GM19023 (cell line): ENCODE measurements at regions not wholly inside any gene's neighbourhood (a gene's known extent, or its start where the extent isn't known, plus 50 kb on each side); places are given as distances from the start of the nearest gene placed in this dataset.
A peak's percentile ranks its signal among the peaks of the same experiment; 100 is the strongest.

Source experiments
- ATAC-seq: cut with Tn5 transposase; IDR thresholded peaks from one replicate; pipeline ENCODE4 v1.9.1; 2021; ENCODE audit warnings: mild to moderate bottlenecking, moderate library complexity; ENCODE audit not compliant: unreplicated experiment

GRCh38 chr3:40593351-40593750, 68.6 kb downstream of the ZNF621 start:
- no peak for ATAC-seq

- no peak for ATAC-seq
These were observed 72.7 kb downstream of the ZNF621 start for GRCh38 chr3:40597441-40597840.

- no peak for ATAC-seq
These were observed 73.6 kb downstream of the ZNF621 start for GRCh38 chr3:40598338-40598737.

GRCh38 chr3:40598962-40599361, 74.2 kb downstream of the ZNF621 start:
- no peak for ATAC-seq

- ATAC-seq: no peak
These were observed 78.1 kb downstream of the ZNF621 start for GRCh38 chr3:40602778-40603385.

DNA sequence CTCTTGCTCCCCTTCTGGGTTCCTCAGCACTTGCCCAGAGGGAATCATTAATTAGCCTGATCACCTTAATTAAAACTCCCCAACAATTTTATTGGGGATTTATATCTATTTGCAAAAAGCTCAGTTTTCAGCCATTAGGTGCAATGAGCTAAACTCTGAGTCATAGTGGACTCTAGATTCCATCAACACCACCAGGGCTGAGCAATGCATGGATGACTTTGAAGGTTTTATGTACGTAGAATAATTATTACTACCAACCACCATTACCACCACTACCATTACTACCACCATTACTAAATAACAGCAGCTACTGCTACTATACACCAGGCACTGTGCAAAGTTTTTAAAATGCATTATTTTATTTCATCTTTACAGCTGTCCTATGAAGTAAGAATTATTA, 81.2 kb downstream of the ZNF621 start:
- ATAC-seq: no peak

GRCh38 chr3:40608091-40608490, 83.3 kb downstream of the ZNF621 start:
- ATAC-seq: no peak

GRCh38 chr3:40613306-40613705, 88.5 kb downstream of the ZNF621 start:
- ATAC-seq: no peak

- ATAC-seq: no peak
These were observed 90.6 kb downstream of the ZNF621 start for GRCh38 chr3:40615110-40615915.

DNA sequence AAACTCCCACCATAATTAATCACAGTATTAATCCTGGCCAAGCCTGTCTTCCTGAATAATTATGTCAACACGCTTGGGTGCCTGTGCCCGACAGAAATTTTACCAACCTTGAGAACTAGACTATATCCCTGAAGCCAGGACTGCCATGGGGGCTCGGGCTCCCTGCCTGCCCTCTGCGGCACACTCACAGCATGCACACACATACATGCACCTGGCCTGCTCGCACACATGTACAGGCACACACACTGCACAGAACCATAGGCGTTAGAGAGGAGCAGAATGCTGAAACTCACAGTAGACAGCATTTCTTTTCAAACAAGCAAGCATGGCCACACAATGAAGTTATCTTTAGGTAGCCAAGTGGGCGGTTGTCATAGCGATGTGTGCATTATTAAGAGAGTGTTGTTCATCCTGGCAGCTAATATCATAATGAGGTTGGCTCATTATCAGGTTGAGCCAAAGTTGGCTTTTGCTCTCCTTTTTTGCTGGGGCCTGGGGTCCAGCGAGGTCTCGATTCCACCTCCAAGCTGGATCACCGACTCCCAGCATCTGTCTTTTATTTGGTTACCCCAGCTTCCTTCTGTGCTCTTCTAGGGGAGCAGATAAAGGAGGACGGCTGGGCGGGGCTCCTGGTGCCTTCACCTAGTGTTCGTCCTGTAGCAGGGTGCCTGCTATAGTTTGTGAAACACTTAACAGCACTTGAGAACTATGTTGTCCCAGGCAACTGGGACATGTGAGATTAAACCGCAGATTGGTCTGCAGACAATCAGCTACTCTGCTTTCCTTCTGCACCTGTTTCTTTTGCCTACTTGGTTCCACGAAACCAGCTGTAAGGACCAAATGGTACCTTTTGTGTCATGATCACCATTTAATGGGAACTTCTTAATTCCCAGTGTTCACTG, 91.4 kb downstream of the ZNF621 start:
- no peak for ATAC-seq

DNA sequence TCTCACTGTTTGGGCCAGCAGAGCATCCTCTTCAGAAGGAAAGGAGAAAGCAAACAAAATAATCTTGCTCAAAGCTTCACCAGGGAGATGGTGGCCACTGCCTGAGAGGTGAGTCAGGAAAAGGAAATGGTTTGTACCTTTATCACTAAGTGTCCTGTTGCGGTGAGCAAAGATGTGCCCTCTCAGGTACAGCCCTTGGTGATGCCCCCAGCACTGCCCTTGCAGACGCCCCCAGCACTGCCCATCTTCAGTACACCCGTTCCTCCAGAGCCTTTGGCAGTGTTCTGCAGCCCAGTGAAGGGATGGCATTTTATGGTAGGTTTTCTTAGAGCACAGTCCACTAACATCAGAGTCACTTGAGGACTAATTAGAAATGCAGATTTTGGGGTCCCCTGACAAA, 92.3 kb downstream of the ZNF621 start:
- no peak for ATAC-seq

DNA sequence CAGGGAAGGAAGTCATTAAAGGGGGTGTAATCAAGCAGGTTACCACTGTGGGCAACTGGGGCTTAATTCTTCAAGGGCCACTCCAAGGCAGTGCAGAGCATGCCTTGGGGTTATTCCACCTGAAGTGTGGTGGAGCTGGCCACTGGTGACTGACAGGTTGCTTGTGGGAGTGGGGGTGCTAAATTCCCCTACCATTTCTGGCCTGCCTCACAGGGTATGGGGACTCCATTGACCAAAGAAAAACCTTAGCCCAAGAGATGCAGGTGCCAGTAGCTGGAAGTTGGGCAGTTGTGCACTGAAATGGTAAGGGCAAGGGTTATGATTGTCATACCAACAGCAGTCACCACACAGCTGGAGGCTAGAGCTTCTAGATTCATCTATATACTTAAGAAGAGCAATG, 93.4 kb downstream of the ZNF621 start:
- ATAC-seq: no peak

GRCh38 chr3:40620151-40620550, 95.4 kb downstream of the ZNF621 start:
- ATAC-seq: no peak

- ATAC-seq: no peak
These were observed 96.5 kb downstream of the ZNF621 start for GRCh38 chr3:40621252-40621651.

- peak; percentile 70 for ATAC-seq
These were observed 98.8 kb downstream of the ZNF621 start for GRCh38 chr3:40623567-40623966.

- no peak for ATAC-seq
These were observed 99.5 kb downstream of the ZNF621 start for GRCh38 chr3:40624189-40624769.

DNA sequence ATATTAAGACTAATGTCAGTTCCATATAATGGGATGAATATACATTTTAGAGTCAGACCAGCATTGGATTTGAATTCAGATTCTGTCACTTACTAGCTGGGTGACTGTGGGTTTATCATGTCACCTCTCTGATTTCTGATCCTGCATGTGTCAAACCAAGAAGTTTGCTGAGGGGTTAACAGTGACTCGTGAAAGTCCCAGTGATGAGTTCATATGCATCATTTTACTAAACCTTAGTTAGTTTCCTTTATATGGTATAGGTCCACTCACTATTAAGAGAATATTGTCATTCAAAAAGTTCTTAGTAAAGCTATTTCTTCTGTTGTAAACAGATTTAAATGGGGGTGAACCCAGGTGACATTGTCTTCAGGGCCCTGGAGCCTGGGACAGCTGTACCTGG, 102.3 kb downstream of the ZNF621 start:
- no peak for ATAC-seq

DNA sequence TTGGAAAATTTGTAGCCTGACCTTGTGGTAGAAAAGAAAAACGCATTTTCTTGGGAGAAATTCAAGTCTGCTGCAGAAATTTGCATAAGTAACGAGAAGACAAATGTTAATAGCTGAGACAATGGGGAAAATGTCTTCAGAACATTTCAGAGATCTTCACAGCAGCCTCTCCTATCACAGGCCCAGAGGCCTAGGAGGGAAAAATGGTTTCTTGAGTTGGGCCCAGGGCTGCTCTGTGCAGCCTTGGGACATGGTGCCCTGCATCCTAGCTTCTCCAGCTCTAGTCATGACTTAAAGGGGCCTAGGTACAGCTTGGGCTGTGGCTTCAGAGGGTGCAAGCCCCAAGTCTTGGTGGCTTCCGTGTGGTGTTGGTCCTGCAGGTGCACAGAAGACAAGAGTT, 104.2 kb downstream of the ZNF621 start:
- no peak for ATAC-seq

GRCh38 chr3:40631341-40631995, 106.7 kb downstream of the ZNF621 start:
- no peak for ATAC-seq

DNA sequence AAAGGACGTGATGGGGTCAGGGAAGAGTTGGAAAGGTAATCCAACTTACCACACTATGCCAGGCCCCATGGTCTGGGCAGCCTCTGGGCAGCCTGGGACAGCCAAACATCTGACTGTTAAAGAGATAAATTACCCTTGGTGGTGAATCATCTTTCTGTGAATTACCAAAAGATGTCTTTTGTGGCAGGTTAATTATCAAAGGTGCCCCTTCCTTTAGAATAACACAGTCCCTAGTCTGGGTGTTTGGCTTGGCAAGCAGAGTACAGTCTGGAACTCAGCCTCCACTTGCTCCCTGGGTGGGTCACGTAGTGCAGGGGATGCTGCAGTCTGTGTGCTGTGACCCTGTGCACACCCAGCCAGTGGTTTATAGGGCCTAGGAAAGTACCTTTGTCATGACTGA, 113.1 kb downstream of the ZNF621 start:
- no peak for ATAC-seq

DNA sequence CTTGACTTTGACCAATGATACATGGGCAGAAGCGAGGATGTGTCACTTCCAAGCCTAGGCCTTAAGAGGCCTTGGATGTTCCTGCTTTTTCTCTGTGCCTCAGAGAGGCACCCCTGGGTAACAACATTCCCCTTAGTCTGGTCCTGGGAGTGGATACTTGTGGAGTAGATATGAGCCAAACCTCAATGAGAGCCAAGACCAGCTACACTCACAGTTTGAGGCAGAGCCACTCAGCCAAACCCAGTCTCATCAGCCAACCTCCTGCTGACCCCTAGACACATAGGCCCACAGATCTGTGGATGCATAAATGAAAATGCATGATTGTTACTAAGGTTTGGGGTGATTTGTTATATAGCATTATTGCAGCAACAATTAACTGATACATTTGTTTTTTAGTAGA, 114.2 kb downstream of the ZNF621 start:
- ATAC-seq: no peak
